ENCODE measurements at regions not wholly inside any gene's neighbourhood (a gene's known extent, or its start where the extent isn't known, plus 50 kb on each side); places are given as distances from the start of the nearest gene placed in this dataset.

GRCh38 chr9:31336841-31337240 lies 1047.6 kb upstream of the ACO1 start:
- DNase-seq (ENCODE audit: low read depth), result no peak
- Histone ChIP-seq H3K36me3 (ENCODE audit: control insufficient read depth, insufficient read depth, low read length) (no peaks in the 10 kb centered on the region), H3K4me3 (ENCODE audit: low read depth, low read length) (no peak overlapping the region), H3K27me3 (ENCODE audit: control insufficient read depth, insufficient read depth, low read length) (no peaks in the 10 kb centered on the region)
- no peak for TF ChIP-seq CTCF (IDR thresholded peaks at IDR 0.05; ENCODE audit: insufficient read depth, low read length, poor library complexity, severe bottlenecking)

- no peaks in the 10 kb centered on the region for H3K27me3 ChIP-seq (ENCODE audit: control insufficient read depth, insufficient read depth, low read length)
- no peak overlapping the region for H3K4me3 ChIP-seq (ENCODE audit: low read depth, low read length)
- no peak for TF ChIP-seq CTCF (IDR thresholded peaks at IDR 0.05; ENCODE audit: insufficient read depth, low read length, poor library complexity, severe bottlenecking)
- DNase-seq (ENCODE audit: low read depth), result peak; percentile 21
- H3K36me3 ChIP-seq (ENCODE audit: control insufficient read depth, insufficient read depth, low read length), result no peaks in the 10 kb centered on the region
These were observed 1037.3 kb upstream of the ACO1 start for GRCh38 chr9:31347082-31347617.

- DNase-seq (ENCODE audit: low read depth), result no peak
These were observed 1029.1 kb upstream of the ACO1 start for GRCh38 chr9:31355159-31355882.

GRCh38 chr9:31355965-31356364 lies 1028.5 kb upstream of the ACO1 start:
- no peaks in the 10 kb centered on the region for H3K36me3 ChIP-seq (ENCODE audit: control insufficient read depth, insufficient read depth, low read length)
- no peaks in the 10 kb centered on the region for H3K27me3 ChIP-seq (ENCODE audit: control insufficient read depth, insufficient read depth, low read length)
- TF ChIP-seq CTCF (IDR thresholded peaks at IDR 0.05; ENCODE audit: insufficient read depth, low read length, poor library complexity, severe bottlenecking), result no peak
- no peak overlapping the region for H3K4me3 ChIP-seq (ENCODE audit: low read depth, low read length)
- no peak for DNase-seq (ENCODE audit: low read depth)

More at GRCh38 chr9:31355159-31355882, 1029.1 kb upstream of the ACO1 start:
- no peak for TF ChIP-seq CTCF (IDR thresholded peaks at IDR 0.05; ENCODE audit: insufficient read depth, low read length, poor library complexity, severe bottlenecking)
- Histone ChIP-seq H3K27me3 (ENCODE audit: control insufficient read depth, insufficient read depth, low read length) (no peaks in the 10 kb centered on the region), H3K4me3 (ENCODE audit: low read depth, low read length) (no peak overlapping the region), H3K36me3 (ENCODE audit: control insufficient read depth, insufficient read depth, low read length) (no peaks in the 10 kb centered on the region)

- no peak for TF ChIP-seq CTCF (IDR thresholded peaks at IDR 0.05; ENCODE audit: insufficient read depth, low read length, poor library complexity, severe bottlenecking)
These were observed 1025.4 kb upstream of the ACO1 start for GRCh38 chr9:31359071-31359470.

GRCh38 chr9:31364171-31364570 lies 1020.3 kb upstream of the ACO1 start:
- H3K36me3 ChIP-seq (ENCODE audit: control insufficient read depth, insufficient read depth, low read length), result no peaks in the 10 kb centered on the region
- DNase-seq (ENCODE audit: low read depth), result no peak
- H3K27me3 ChIP-seq (ENCODE audit: control insufficient read depth, insufficient read depth, low read length), result no peaks in the 10 kb centered on the region
- no peak for TF ChIP-seq CTCF (IDR thresholded peaks at IDR 0.05; ENCODE audit: insufficient read depth, low read length, poor library complexity, severe bottlenecking)
- no peak overlapping the region for H3K4me3 ChIP-seq (ENCODE audit: low read depth, low read length)

More at GRCh38 chr9:31359071-31359470, 1025.4 kb upstream of the ACO1 start:
- DNase-seq (ENCODE audit: low read depth), result no peak
- Histone ChIP-seq H3K36me3 (ENCODE audit: control insufficient read depth, insufficient read depth, low read length) (no peaks in the 10 kb centered on the region), H3K4me3 (ENCODE audit: low read depth, low read length) (no peak overlapping the region), H3K27me3 (ENCODE audit: control insufficient read depth, insufficient read depth, low read length) (no peaks in the 10 kb centered on the region)

Measured in kidney epithelial cell (primary cell).